Endodermal cell (in vitro differentiated cells): ENCODE measurements at regions not wholly inside any gene's neighbourhood (a gene's known extent, or its start where the extent isn't known, plus 50 kb on each side); places are given as distances from the start of the nearest gene placed in this dataset.

ENCODE experiments used
- DNase-seq: peaks from one replicate; pipeline ENCODE4 v3.0.0-alpha.2; 2017
- H3K27ac ChIP-seq: 2 replicates; pipeline ENCODE4 v1.5.1; 2013; ENCODE audit warnings: mild to moderate bottlenecking, low read depth, low read length, moderate library complexity
- H3K27me3 ChIP-seq: 2 replicates; pipeline ENCODE4 v1.6.1; 2013; ENCODE audit warnings: mild to moderate bottlenecking, low read length, moderate library complexity; ENCODE audit not compliant: insufficient read depth, control insufficient read depth, poor library complexity, severe bottlenecking
- H3K36me3 ChIP-seq: 2 replicates; pipeline ENCODE4 v1.7.0; 2013; ENCODE audit warnings: mild to moderate bottlenecking, low read length, moderate library complexity; ENCODE audit not compliant: control insufficient read depth, insufficient read depth
- H3K4me1 ChIP-seq: one replicate; pipeline ENCODE4 v1.7.0; 2013; ENCODE audit warnings: low read length; ENCODE audit not compliant: control insufficient read depth, insufficient read depth
- H3K4me3 ChIP-seq: 2 replicates; pipeline ENCODE4 v1.5.1; 2013; ENCODE audit warnings: mild to moderate bottlenecking, low read length, moderate library complexity
- H3K9ac ChIP-seq: 2 replicates; pipeline ENCODE4 v1.6.1; 2013; ENCODE audit warnings: mild to moderate bottlenecking, low read length, moderate library complexity; ENCODE audit not compliant: poor library complexity, severe bottlenecking; ENCODE audit errors: extremely low read depth
- H3K9me3 ChIP-seq: 2 replicates; pipeline ENCODE4 v1.6.1; 2013; ENCODE audit warnings: mild to moderate bottlenecking, low read length, moderate library complexity; ENCODE audit not compliant: control insufficient read depth
- H3K27ac Mint-ChIP-seq: 2 replicates; pipeline ENCODE4 v1.8.0; 2020; ENCODE audit warnings: mixed read lengths
- H3K27me3 Mint-ChIP-seq: 2 replicates; pipeline ENCODE4 v1.8.0; 2021; ENCODE audit warnings: mild to moderate bottlenecking, mixed read lengths; ENCODE audit not compliant: insufficient read depth
- H3K36me3 Mint-ChIP-seq: 2 replicates; pipeline ENCODE4 v1.8.0; 2020; ENCODE audit warnings: low read depth, mixed read lengths
- H3K4me1 Mint-ChIP-seq: 2 replicates; pipeline ENCODE4 v1.8.0; 2020; ENCODE audit warnings: mixed read lengths
- H3K4me3 Mint-ChIP-seq: 2 replicates; pipeline ENCODE4 v1.8.0; 2020; ENCODE audit warnings: mild to moderate bottlenecking, moderate library complexity, mixed read lengths
- H3K9me3 Mint-ChIP-seq: 2 replicates; pipeline ENCODE4 v1.8.0; 2020; ENCODE audit warnings: mild to moderate bottlenecking, mixed read lengths
- WGBS, 2 experiments: methylation state at CpG; one replicate each; pipeline versions ENCODE4 v1.1.5 to v1.1.7; 2013; ENCODE audit warnings: missing lambda C conversion rate in 2 of 2, mixed read lengths in 1 of 2; ENCODE audit not compliant: insufficient coverage in 1 of 2, insufficient read length in 1 of 2; 5-methylcytosine and 5-hydroxymethylcytosine counted together
- TF ChIP-seq, protein P1 (sequence below): fragments of 200-600 bp; sonication (generic); conservative IDR thresholded peaks from 2 replicates; pipeline ENCODE4 v1.5.0; 2021; ENCODE audit warnings: antibody characterized with exemption, mild to moderate bottlenecking

DNA sequence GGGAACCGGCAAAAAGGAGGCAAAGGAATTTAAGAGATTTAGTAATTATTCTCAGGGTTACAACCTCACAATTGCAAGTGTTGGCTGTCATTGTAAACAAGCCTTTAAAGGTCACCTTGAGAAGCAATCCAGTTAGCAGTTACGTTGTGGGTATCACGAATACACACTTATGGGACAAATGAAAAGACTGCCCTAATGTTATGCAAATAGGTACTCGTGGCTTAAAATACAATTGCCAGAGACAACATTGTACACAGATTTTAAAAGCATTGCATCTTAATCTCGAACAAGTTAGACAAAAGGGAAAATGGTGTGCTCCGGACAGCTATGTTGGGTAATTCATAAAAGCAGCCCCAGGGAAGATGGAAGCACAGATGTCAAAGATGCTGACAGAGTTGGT is 120.5 kb upstream of the ZC3H12A start:
- Mint-ChIP-seq H3K4me1 (no peaks in the 10 kb centered on the region), H3K36me3 (no peaks in the 10 kb centered on the region), H3K27ac (no peak overlapping the region), H3K9me3 (no peaks in the 10 kb centered on the region), H3K4me3 (no peak overlapping the region), H3K27me3 (peaks cover 8% of the 10 kb centered on the region)
- Histone ChIP-seq H3K9ac (no peak overlapping the region), H3K27me3 (no peaks in the 10 kb centered on the region), H3K36me3 (no peaks in the 10 kb centered on the region), H3K4me3 (no peak overlapping the region), H3K4me1 (no peaks in the 10 kb centered on the region), H3K9me3 (no peaks in the 10 kb centered on the region), H3K27ac (no peak overlapping the region)
- DNase-seq: no peak
- WGBS, 2 experiments: 78 to 83% methylated on average over 5 to 6 of the region's 6 CpGs
- TF ChIP-seq, protein P1, sequence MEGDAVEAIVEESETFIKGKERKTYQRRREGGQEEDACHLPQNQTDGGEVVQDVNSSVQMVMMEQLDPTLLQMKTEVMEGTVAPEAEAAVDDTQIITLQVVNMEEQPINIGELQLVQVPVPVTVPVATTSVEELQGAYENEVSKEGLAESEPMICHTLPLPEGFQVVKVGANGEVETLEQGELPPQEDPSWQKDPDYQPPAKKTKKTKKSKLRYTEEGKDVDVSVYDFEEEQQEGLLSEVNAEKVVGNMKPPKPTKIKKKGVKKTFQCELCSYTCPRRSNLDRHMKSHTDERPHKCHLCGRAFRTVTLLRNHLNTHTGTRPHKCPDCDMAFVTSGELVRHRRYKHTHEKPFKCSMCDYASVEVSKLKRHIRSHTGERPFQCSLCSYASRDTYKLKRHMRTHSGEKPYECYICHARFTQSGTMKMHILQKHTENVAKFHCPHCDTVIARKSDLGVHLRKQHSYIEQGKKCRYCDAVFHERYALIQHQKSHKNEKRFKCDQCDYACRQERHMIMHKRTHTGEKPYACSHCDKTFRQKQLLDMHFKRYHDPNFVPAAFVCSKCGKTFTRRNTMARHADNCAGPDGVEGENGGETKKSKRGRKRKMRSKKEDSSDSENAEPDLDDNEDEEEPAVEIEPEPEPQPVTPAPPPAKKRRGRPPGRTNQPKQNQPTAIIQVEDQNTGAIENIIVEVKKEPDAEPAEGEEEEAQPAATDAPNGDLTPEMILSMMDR: no peak

DNA sequence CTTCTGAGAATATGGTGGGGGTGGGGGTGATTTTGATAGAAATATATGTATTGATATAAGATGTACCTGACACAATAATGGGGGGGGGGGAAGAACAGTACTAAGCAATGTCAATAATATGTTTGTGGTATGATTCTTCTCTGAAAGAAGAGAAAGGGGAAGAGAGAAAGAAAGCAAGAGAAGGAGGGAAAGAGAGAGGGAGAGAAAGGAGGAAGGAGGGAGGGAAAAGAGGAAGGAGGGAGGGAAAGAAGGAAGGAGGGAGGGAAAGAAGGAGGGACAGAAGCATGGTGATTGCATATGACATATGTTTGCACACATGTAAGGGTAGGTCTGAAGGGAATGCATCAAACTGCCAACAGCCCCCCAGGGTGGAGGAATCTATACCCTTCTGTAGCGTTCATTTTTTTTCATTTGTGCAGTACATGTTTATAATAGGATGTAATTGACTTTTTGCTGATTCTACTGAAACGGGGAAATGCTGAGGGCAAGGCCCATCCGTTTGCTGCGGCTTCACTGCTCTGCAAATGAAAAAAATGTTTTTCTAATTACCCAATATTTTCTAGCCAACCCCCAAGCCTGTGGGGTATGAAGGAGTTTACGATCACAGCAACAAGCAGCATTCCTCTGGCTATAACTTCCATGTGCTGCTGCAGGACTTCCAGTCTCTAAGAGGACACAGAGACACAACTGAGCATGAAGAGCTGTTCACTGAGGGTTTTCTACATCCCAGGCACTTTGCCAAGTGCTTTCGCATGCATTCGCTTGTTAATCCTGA is 119.3 kb upstream of the ZC3H12A start:
- WGBS, 2 experiments: 83 to 100% methylated on average over 3 to 7 of the region's 7 CpGs
- Histone ChIP-seq H3K9me3 (no peaks in the 10 kb centered on the region), H3K4me1 (no peaks in the 10 kb centered on the region), H3K27me3 (no peaks in the 10 kb centered on the region), H3K4me3 (no peak overlapping the region), H3K36me3 (no peaks in the 10 kb centered on the region), H3K9ac (no peak overlapping the region), H3K27ac (no peak overlapping the region)
- Mint-ChIP-seq H3K27me3 (peaks cover 13% of the 10 kb centered on the region), H3K27ac (no peak overlapping the region), H3K36me3 (no peaks in the 10 kb centered on the region), H3K4me3 (no peak overlapping the region), H3K9me3 (no peaks in the 10 kb centered on the region), H3K4me1 (no peaks in the 10 kb centered on the region)
- TF ChIP-seq, protein P1: no peak
- no peak for DNase-seq

- no peak overlapping the region for H3K27ac ChIP-seq
- no peak for DNase-seq
- Mint-ChIP-seq H3K9me3 (no peaks in the 10 kb centered on the region), H3K4me1 (no peaks in the 10 kb centered on the region), H3K4me3 (no peak overlapping the region), H3K27ac (no peak overlapping the region), H3K36me3 (no peaks in the 10 kb centered on the region), H3K27me3 (peaks cover 17% of the 10 kb centered on the region)
- no peaks in the 10 kb centered on the region for H3K4me1 ChIP-seq
- H3K9ac ChIP-seq: no peak overlapping the region
- H3K27me3 ChIP-seq: no peaks in the 10 kb centered on the region
- no peaks in the 10 kb centered on the region for H3K36me3 ChIP-seq
- TF ChIP-seq, protein P1: no peak
- H3K9me3 ChIP-seq: no peaks in the 10 kb centered on the region
- H3K4me3 ChIP-seq: no peak overlapping the region
- WGBS, 2 experiments: 87 to 94% methylated on average over 3 to 4 of the region's 4 CpGs
Observed at GRCh38 chr1:37358992-37359391, 115.4 kb upstream of the ZC3H12A start.
